Neural cell (in vitro differentiated cells): ENCODE measurements at regions not wholly inside any gene's neighbourhood (a gene's known extent, or its start where the extent isn't known, plus 50 kb on each side); places are given as distances from the start of the nearest gene placed in this dataset.

Source experiments
- H2AFZ ChIP-seq: fragments of 200-600, 300-800 bp; sonication (generic), shearing (Covaris generic); 2 replicates; pipeline ENCODE4 v1.6.0; 2014; ENCODE audit warnings: low read depth, mild to moderate bottlenecking, antibody characterized with exemption, low read length, moderate library complexity
- H3F3A ChIP-seq: fragments of 200-600 bp; shearing (Covaris generic); 2 replicates; pipeline ENCODE4 v1.6.1; 2016; ENCODE audit warnings: mild to moderate bottlenecking, moderate library complexity, mixed read lengths, antibody characterized with exemption, low read length; ENCODE audit not compliant: insufficient read depth, poor library complexity, severe bottlenecking
- H3K27ac ChIP-seq: fragments of 200-600, 300-800 bp; sonication (generic), shearing (Covaris generic); 2 replicates; pipeline ENCODE4 v1.5.1; 2014; ENCODE audit warnings: mild to moderate bottlenecking, low read length, moderate library complexity
- H3K27me3 ChIP-seq: fragments of 300-800, 200-600 bp; sonication (generic), shearing (Covaris generic); 2 replicates; pipeline ENCODE4 v1.6.0; 2014; ENCODE audit warnings: mild to moderate bottlenecking, low read depth, low read length, moderate library complexity; ENCODE audit not compliant: insufficient read depth
- H3K36me3 ChIP-seq: fragments of 300-800, 200-600 bp; sonication (generic), shearing (Covaris generic); 2 replicates; pipeline ENCODE4 v1.5.1; 2014; ENCODE audit warnings: mild to moderate bottlenecking, antibody characterized with exemption, low read length, moderate library complexity; ENCODE audit not compliant: insufficient read depth
- H3K4me2 ChIP-seq: fragments of 300-800, 200-600 bp; sonication (generic), shearing (Covaris generic); 2 replicates; pipeline ENCODE4 v1.6.0; 2014; ENCODE audit warnings: mild to moderate bottlenecking, low read length
- H3K4me3 ChIP-seq: fragments of 300-800, 200-600 bp; sonication (generic), shearing (Covaris generic); 2 replicates; pipeline ENCODE4 v1.5.1; 2014; ENCODE audit warnings: mild to moderate bottlenecking, low read length, moderate library complexity
- H3K79me2 ChIP-seq: fragments of 200-600 bp; shearing (Covaris generic); replicated peaks from 2 replicates; pipeline ENCODE4 v1.6.0; 2014; ENCODE audit warnings: mild to moderate bottlenecking, low read length, moderate library complexity; ENCODE audit not compliant: insufficient read depth
- H3K9ac ChIP-seq: fragments of 300-800, 200-600 bp; sonication (generic), shearing (Covaris generic); 2 replicates; pipeline ENCODE4 v1.6.1; 2016; ENCODE audit warnings: mild to moderate bottlenecking, low read length, mixed read lengths
- H3K9me2 ChIP-seq: fragments of 200-600 bp; shearing (Covaris generic); 2 replicates; pipeline ENCODE4 v1.6.1; 2016; ENCODE audit warnings: mild to moderate bottlenecking, low read length, mixed read lengths; ENCODE audit not compliant: insufficient read depth
- H3K9me3 ChIP-seq: fragments of 200-600, 300-800 bp; sonication (generic), shearing (Covaris generic); 2 replicates; pipeline ENCODE4 v1.6.1; 2016; ENCODE audit warnings: mild to moderate bottlenecking, mixed run types, low read length, moderate library complexity, mixed read lengths
- H4K20me1 ChIP-seq: fragments of 200-600 bp; shearing (Covaris generic); 2 replicates; pipeline ENCODE4 v1.6.1; 2016; ENCODE audit warnings: mild to moderate bottlenecking, mixed run types; ENCODE audit not compliant: insufficient read depth
- CTCF ChIP-seq: fragments of 450-650 bp; IDR thresholded peaks from 2 replicates; pipeline ENCODE4 v1.5.1; 2014; ENCODE audit warnings: antibody characterized with exemption, mild to moderate bottlenecking, moderate library complexity; ENCODE audit not compliant: poor library complexity, severe bottlenecking
- EP300 ChIP-seq: fragments of 450-650 bp; conservative IDR thresholded peaks from 2 replicates; pipeline ENCODE4 v1.6.1; 2014; ENCODE audit warnings: antibody characterized with exemption, mild to moderate bottlenecking, moderate library complexity; ENCODE audit not compliant: poor library complexity, severe bottlenecking
- EZH2 ChIP-seq: fragments of 200-600, 300-800 bp; shearing (Covaris generic), sonication (generic); IDR thresholded peaks from 2 replicates; pipeline ENCODE4 v1.6.1; 2014; ENCODE audit warnings: antibody characterized with exemption, low read length, borderline replicate concordance, mild to moderate bottlenecking; ENCODE audit not compliant: insufficient read depth, poor library complexity, severe bottlenecking
- MXI1 ChIP-seq: fragments of 450-650 bp; conservative IDR thresholded peaks from 2 replicates; pipeline ENCODE4 v1.6.1; 2014; ENCODE audit warnings: antibody characterized with exemption, mild to moderate bottlenecking; ENCODE audit not compliant: poor library complexity, severe bottlenecking
- POLR2AphosphoS5 ChIP-seq: IDR thresholded peaks from 2 replicates; pipeline ENCODE4 v1.6.1; 2012
- RAD21 ChIP-seq: fragments of 450-650 bp; conservative IDR thresholded peaks from 2 replicates; pipeline ENCODE4 v1.6.1; 2014; ENCODE audit warnings: antibody characterized with exemption, mild to moderate bottlenecking, moderate library complexity
- SMC3 ChIP-seq: fragments of 450-650 bp; conservative IDR thresholded peaks from 2 replicates; pipeline ENCODE4 v1.6.1; 2014; ENCODE audit warnings: antibody characterized with exemption, mild to moderate bottlenecking, moderate library complexity; ENCODE audit not compliant: poor library complexity
- TAF1 ChIP-seq: IDR thresholded peaks from 2 replicates; pipeline ENCODE4 v1.6.1; 2012; ENCODE audit warnings: low read depth
- TF ChIP-seq, protein P1 (sequence below): IDR thresholded peaks from 2 replicates; pipeline ENCODE4 v1.6.1; 2012; ENCODE audit warnings: borderline replicate concordance

GRCh38 chr11:96456111-96456510 is 66.3 kb downstream of the JRKL start:
- no peaks in the 10 kb centered on the region for H3K9me3 ChIP-seq
- H2AFZ ChIP-seq, result no peak overlapping the region
- no peaks in the 10 kb centered on the region for H3K79me2 ChIP-seq
- H3K4me3 ChIP-seq, result no peak overlapping the region
- no peak overlapping the region for H3K27ac ChIP-seq
- no peaks in the 10 kb centered on the region for H3K36me3 ChIP-seq
- H4K20me1 ChIP-seq, result no peaks in the 10 kb centered on the region
- H3K9ac ChIP-seq, result no peak overlapping the region
- H3K4me2 ChIP-seq, result no peak overlapping the region
- H3K9me2 ChIP-seq, result no peaks in the 10 kb centered on the region
- TF ChIP-seq RAD21 (no peak), EZH2 (no peak), CTCF (no peak), POLR2AphosphoS5 (no peak), SMC3 (no peak), EP300 (no peak), MXI1 (no peak), TAF1 (no peak)
- TF ChIP-seq, protein P1, sequence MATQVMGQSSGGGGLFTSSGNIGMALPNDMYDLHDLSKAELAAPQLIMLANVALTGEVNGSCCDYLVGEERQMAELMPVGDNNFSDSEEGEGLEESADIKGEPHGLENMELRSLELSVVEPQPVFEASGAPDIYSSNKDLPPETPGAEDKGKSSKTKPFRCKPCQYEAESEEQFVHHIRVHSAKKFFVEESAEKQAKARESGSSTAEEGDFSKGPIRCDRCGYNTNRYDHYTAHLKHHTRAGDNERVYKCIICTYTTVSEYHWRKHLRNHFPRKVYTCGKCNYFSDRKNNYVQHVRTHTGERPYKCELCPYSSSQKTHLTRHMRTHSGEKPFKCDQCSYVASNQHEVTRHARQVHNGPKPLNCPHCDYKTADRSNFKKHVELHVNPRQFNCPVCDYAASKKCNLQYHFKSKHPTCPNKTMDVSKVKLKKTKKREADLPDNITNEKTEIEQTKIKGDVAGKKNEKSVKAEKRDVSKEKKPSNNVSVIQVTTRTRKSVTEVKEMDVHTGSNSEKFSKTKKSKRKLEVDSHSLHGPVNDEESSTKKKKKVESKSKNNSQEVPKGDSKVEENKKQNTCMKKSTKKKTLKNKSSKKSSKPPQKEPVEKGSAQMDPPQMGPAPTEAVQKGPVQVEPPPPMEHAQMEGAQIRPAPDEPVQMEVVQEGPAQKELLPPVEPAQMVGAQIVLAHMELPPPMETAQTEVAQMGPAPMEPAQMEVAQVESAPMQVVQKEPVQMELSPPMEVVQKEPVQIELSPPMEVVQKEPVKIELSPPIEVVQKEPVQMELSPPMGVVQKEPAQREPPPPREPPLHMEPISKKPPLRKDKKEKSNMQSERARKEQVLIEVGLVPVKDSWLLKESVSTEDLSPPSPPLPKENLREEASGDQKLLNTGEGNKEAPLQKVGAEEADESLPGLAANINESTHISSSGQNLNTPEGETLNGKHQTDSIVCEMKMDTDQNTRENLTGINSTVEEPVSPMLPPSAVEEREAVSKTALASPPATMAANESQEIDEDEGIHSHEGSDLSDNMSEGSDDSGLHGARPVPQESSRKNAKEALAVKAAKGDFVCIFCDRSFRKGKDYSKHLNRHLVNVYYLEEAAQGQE, result no peak
- H3F3A ChIP-seq, result no peaks in the 10 kb centered on the region
- no peaks in the 10 kb centered on the region for H3K27me3 ChIP-seq

DNA sequence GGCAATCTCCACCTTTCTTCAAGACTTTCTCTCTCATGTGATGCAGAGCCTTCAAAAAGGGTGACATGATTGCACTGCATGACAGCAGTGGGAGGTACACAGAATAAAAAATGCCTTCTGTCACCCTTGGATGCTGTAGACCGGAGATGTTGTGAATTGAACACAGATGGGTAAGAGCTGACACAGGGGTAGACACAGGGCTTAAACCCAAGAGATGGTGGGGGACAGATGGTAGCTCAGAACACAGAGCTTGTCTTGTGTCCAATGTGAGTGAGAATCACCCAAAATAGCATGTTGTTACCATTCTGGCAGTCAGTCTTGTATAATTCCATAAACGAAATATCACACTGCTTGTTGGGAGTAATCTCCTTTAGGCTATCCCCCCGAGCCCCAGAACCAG is 69.9 kb downstream of the JRKL start:
- H3F3A ChIP-seq, result no peaks in the 10 kb centered on the region
- no peaks in the 10 kb centered on the region for H3K9me3 ChIP-seq
- H2AFZ ChIP-seq, result no peak overlapping the region
- no peak overlapping the region for H3K9ac ChIP-seq
- H3K27me3 ChIP-seq, result no peaks in the 10 kb centered on the region
- no peaks in the 10 kb centered on the region for H3K36me3 ChIP-seq
- H3K79me2 ChIP-seq, result no peaks in the 10 kb centered on the region
- no peak overlapping the region for H3K4me2 ChIP-seq
- TF ChIP-seq POLR2AphosphoS5 (no peak), EP300 (no peak), TAF1 (no peak), EZH2 (no peak), RAD21 (no peak), SMC3 (no peak), MXI1 (no peak), CTCF (no peak)
- TF ChIP-seq, protein P1, result no peak
- H3K27ac ChIP-seq, result no peak overlapping the region
- H4K20me1 ChIP-seq, result no peaks in the 10 kb centered on the region
- no peak overlapping the region for H3K4me3 ChIP-seq
- H3K9me2 ChIP-seq, result no peaks in the 10 kb centered on the region
